ENCODE measurements at regions not wholly inside any gene's neighbourhood (a gene's known extent, or its start where the extent isn't known, plus 50 kb on each side); places are given as distances from the start of the nearest gene placed in this dataset.
"Not testable (repeated sequence)": the region's sequence is repeated elsewhere in the genome, so short reads cannot be mapped to it uniquely, and the experiment has no call there.

- DNase-seq: no peak
Measured at GRCh38 chr5:18375641-18376040, 741.4 kb downstream of the TAF11L14 start.

DNA sequence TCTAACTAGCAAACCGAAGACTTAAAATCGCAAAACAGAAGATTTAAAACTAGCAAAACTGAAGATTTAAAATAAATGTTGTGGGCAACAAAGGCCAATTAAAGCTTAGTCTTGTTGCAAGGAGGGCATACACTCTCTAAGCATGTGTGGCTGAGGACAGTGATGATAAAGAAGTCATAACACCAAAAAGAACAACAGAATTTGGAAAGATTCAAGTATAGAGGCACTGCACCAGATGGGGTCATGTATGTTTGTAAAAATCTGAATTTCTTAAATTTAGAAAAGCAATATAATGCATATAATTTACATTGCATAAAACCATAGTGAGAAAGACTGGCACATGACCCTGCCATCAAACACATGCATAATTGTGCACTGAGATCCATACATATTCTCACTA is 743.8 kb downstream of the TAF11L14 start:
- DNase-seq: no peak

GRCh38 chr5:18379189-18379588 is 744.9 kb downstream of the TAF11L14 start:
- no peak for DNase-seq

GRCh38 chr5:18380729-18381362 is 746.6 kb downstream of the TAF11L14 start:
- DNase-seq: no peak

GRCh38 chr5:18393565-18394442 is 759.5 kb downstream of the TAF11L14 start:
- DNase-seq: peak; percentile 56

- no peak for DNase-seq
Measured at GRCh38 chr5:18394443-18394804, 760.2 kb downstream of the TAF11L14 start.

GRCh38 chr5:18395126-18396110 is 761.2 kb downstream of the TAF11L14 start:
- DNase-seq: no peak

GRCh38 chr5:18397371-18397770 is 763.1 kb downstream of the TAF11L14 start:
- DNase-seq: no peak

DNA sequence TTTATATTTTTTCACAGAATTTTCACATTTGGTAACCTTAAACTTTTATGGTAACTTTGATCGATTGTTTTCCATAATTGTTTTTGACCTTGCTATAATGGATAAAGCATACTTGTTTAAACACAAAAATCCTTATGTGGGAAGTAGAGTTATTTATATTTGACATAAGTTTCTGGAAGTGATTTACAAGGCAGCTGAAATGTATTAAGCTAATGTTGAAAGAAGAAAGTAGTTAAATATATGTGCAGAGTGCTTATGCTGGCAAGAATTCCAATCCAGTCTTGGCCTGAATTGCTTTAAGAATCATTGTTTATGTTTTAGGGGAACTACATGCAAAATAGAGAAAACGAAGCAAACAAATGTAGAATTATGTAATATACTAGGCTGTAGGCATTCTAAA is 763.6 kb downstream of the TAF11L14 start:
- no peak for DNase-seq

- DNase-seq: not testable (repeated sequence)
Measured at GRCh38 chr5:18399461-18400327, 765.4 kb downstream of the TAF11L14 start.

DNA sequence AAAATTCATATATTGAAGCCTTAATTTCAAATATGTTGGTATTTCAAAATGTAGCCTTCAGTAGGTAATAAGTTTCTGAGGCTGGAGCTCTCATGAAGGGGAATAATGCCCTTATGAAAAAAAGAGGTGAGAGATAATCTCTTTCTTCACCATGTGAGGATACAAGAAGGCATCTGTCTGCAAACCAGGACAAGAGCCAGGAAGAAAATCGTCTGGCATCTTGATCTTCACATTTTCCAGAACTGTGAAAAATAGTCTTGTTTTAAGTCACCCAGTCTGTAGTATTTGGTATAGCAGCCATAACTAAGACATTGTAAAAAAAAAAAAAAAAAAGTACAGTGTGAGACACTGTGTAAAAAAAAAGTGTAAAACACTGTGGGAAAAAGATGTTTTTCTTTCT is 768.9 kb downstream of the TAF11L14 start:
- DNase-seq: no peak

DNA sequence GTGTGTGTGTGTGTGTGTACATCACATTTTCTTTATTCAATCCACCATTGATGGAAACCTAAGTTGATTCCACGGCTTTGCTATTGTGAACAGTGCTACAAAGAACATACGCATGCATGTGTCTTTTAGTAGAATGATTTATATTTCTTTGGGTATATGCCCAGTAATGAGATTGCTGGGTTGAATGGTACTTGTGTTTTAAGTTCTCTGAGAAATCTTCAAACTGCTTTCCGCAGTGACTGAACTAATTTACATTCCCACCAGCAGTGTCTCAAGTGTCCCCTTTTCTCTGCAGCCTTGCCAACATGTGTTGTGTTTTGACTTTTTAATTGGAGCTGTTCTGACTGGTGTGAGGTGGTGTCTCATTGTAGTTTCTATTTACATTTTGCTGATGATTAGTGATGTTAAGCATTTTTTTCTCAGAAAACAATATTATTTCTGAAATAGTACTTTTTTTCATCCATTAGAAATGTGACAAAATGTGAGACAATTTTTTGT is 769.7 kb downstream of the TAF11L14 start:
- no peak for DNase-seq

DNA sequence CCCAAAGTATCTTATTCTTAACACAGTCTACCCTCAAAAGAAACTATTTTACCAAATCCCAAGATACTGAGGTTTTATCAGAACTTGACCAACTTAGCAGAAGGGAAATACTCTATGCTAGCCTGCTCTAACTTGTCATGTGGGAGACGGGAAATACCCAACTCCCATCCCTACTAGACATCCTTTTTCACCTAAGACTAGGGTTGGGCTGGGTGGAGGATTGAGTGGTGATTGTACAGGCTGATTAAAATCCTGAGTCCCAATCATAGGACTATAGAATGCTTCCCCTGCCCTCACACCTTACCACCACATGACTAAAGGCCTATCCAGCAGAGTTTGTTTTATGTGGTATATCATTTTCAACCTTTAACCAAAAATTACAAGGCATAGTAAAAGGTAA is 786.5 kb downstream of the TAF11L14 start:
- DNase-seq: no peak

DNA sequence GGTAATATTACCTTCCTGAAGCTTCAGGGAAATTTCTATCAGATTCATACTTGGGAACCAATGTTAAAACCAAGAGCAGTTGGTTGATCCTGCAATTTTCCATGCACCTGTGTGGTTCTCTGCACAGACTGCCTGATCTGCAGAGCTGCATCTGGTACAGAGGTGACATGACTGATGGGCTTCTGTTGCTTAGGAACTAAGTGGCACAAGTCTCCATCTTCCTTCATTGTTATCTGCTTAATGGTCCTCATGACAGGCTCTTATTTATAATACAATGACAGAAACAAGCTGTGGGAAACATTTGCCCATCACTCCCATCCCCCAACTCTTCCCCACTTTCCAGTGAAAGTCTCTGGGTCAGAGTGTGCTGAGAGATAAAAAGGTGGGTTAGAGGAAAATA is 799.1 kb downstream of the TAF11L14 start:
- no peak for DNase-seq

- DNase-seq: no peak
Measured at GRCh38 chr5:18438126-18438525, 803.9 kb downstream of the TAF11L14 start.

- DNase-seq: no peak
Measured at GRCh38 chr5:18455521-18455920, 821.3 kb downstream of the TAF11L14 start.

DNA sequence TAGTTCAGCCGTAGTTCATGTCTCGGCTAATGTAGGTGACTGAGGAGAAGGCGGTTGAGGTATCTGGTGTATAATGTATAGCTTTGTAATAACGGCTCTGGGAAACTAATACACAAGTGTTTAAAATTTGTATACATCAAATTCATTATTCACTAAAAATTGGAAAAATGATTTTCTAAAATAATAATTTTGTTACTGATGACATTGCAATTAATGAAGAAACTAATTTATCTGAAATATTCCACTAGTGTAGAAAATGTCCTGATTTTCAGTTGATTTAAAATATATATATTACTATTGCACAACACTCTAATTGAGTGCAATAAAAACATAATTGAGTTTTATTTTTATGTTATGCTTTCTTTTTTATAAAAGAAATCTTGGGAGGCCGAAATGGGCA is 823.0 kb downstream of the TAF11L14 start:
- no peak for DNase-seq

DNA sequence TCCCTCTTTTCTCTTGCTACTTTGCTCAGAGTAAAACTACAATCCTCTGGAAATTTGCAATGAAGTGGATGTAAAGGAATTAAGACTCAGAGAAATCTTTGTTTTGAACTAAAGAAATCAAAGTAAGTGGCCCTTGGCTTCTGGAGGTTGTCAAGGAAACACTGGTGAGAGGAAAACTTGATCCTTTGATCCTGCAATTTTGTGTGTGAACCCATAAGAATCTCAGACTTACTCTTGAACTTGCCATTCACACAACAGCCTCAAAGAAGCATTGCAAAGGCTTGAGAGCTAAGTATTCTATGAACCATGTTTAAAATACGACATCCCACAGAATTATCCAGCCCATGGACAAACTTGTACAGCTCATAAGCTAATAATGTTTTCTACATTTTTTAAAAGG is 827.5 kb downstream of the TAF11L14 start:
- no peak for DNase-seq

DNA sequence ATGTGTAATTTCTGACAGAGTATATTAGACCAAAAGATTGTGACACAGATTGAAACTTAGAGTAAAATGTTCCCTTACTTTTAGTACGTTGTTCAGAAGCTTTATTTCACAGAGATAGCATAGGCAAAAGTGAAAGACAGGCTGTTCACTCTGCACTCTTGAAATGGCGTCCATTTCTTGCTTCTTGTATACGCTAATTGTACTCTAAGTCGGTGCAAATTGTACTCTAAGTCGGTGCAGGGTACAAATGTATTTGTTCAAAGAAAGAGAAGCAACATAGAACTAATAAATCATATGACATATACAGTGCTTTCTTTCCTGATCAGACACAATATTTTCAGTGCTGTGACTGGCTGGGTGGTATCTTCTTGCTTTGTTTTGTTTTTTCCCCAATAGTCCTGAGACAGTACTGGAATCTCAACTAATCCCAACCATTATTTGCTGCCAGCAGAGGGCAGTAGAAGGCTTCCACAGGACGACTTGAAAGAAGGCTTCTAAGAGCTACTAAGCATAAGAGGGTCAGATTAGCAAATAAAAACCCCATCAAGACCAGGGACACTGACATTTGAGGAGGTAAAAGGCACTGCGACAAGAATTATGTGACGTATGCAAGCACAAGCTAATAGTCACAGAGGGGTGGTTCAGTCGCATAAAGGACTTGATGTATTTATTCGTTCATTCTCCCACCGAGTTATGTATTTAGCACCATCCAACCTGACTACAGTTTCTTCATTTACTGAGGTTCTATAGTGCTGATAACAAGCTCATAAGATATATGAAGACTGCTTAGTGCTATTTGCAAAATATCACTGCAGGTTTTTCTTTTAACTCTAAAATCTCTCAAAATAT is 831.8 kb downstream of the TAF11L14 start:
- DNase-seq: peak; percentile 60

DNA sequence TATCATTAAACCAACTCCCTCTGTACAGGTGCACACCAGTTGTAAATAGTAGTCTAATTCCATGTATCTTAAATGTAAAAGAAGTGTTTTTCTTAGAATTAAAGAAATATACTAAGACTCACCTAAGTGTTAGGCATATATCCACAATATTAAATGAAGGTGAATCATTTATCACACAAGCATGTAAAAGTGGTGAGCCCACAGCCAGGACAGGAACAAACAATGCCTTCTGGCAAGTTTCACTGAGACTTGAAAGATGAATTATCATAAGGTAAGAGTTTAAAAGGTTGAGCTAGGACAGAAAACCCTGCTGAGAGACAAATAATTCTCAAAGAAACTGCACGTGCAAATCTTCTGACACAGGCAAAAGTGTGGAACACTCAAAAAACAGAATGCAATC is 832.5 kb downstream of the TAF11L14 start:
- no peak for DNase-seq

- not testable (repeated sequence) for DNase-seq
Measured at GRCh38 chr5:18471791-18472190, 837.5 kb downstream of the TAF11L14 start.

Data from fibroblast of skin of scalp (primary cell).